ENCODE measurements at regions not wholly inside any gene's neighbourhood (a gene's known extent, or its start where the extent isn't known, plus 50 kb on each side); places are given as distances from the start of the nearest gene placed in this dataset.
A peak's percentile ranks its signal among the peaks of the same experiment; 100 is the strongest.

DNA sequence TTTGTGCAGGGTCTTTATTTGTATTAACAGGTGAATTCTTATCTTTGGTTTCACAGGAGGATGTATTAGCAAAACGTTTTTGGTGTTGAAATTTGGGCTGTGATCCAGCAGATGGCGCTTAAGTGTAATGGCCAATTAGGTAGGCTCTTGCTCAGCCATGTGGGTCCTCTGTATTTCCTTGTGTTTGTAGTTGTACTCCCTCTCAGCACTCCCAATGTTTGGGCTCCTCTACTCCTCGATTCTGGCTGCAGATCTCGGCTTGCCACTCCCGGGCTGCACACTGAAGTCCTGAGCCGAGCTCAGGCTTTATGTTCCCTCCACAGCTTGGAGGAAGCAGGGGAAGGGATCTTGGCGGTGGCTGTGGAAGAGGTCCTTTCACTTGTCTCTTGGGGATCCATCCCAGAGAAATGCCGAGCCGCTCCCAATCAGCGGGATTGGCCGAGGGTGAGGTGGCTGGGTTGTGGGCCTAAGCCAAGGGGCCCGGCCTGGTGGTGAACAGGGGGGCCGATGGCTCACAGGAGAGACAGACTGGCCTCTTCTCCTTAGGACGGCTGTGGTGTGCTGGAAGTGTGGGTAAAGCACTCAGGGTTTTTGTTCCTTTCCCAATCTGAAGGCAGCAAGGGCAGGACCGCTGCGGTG is 133.7 kb downstream of the AEBP2 start:
- peak in 1 of 4 experiments; percentile 12 for DNase-seq (ENCODE audit: low read depth in 4 of 4, low spot score in 1 of 4)

DNA sequence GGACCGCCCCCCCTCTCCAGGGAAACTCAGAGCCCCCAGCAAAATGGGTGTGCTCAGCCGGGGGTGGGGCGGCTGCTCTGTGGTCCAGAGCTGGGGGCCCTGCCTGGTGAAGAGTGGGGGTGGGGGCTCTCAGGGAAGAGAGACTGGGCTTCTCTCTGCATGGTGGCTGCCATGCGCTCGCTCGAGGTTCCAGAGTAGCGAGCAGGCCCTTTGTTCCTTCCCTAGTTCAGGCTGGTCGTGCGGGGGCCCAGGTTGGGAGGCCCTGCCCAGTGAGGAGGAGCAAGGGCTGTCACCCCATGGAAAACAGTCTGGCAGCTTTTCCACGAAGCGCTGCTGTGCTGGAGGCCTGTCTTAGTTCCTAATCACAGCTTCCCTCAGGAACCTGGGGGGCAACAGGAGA is 134.6 kb downstream of the AEBP2 start:
- DNase-seq (ENCODE audit: low read depth in 4 of 4, low spot score in 1 of 4): no peak

GRCh38 chr12:19574601-19575000 is 135.3 kb downstream of the AEBP2 start:
- DNase-seq (ENCODE audit: low read depth in 4 of 4, low spot score in 1 of 4): no peak

DNA sequence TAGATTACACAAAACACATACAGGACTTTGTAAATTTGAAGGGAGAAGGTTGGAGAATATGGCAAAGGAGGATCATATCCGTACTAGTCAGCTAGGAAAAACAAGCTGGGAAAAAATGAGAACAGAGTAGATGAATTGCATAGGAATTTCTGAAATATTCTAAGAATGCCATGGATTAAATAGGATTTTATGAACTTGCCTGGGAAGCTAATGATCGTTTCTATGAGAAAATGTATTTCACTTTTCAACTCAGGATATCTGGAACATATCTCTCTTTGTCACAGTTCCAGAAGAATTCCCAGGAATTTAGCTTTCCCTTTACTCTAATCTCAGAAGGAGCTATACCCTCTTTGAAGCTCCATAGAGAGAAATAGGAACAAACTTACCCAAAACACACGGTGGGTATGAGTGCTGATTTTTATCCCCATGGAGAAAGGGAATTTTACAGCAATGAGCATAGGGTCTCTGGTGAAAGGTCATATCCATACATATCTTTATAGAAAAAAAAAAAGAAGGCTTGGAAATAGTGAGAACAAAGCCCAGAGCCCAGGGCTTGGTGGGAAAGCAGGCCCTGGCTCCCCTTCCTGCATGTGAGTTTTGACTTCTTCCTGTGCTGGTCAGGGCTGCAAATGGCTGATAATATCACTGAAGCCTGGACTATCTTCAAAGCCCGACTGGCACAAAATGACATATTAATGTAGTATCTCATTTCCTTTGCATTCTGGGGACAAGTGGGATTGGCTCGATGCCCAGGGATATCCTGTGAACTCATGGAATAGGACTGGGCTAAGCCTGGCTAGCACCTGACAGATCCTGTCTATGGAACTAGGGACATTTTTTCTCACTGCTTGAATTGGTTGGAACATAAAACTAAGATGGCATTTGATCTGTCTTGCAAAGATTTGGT is 136.3 kb downstream of the AEBP2 start:
- DNase-seq (ENCODE audit: low read depth in 4 of 4, low spot score in 1 of 4): no peak

DNA sequence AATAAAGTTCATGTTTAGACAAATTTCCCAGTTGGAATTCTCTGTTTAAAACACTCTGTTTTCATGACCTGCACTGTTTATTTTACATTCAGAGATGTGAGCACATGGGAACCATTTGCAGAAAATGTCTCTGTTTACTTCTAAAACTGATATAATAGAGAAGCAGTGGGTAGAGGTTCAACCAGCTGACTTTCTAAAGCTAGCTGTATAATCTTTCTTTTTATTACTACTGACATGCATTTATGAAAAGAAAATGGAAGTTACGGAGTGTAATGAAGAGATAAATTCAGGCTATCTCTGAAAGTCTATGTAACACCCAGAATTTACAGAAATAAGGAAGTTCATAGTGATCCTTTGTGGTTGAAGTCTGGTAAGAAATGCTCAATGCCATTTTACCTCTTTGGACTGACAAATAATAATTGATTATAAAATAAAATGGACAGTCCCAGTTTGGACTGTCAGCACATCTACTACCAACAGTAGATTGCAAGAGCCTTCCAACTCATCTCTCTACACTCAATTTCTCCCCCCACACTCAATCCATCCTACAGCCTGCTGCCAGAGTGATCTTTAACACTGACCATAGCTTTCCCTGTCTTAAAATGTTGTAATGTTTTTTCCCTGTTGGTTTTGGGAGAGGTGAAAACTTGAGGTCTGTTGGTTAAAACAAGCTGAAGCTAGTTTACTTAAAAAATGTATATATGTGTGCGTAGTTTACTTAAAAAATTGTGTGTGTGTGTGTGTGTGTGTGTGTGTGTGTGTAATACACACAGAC is 137.4 kb downstream of the AEBP2 start:
- no peak for DNase-seq (ENCODE audit: low read depth in 4 of 4, low spot score in 1 of 4)

GRCh38 chr12:19577281-19577530 is 137.9 kb downstream of the AEBP2 start:
- DNase-seq (ENCODE audit: low read depth in 4 of 4, low spot score in 1 of 4): no peak

- DNase-seq (ENCODE audit: low read depth in 4 of 4, low spot score in 1 of 4): no peak
These were observed 145.4 kb downstream of the AEBP2 start for GRCh38 chr12:19584732-19585131.

DNA sequence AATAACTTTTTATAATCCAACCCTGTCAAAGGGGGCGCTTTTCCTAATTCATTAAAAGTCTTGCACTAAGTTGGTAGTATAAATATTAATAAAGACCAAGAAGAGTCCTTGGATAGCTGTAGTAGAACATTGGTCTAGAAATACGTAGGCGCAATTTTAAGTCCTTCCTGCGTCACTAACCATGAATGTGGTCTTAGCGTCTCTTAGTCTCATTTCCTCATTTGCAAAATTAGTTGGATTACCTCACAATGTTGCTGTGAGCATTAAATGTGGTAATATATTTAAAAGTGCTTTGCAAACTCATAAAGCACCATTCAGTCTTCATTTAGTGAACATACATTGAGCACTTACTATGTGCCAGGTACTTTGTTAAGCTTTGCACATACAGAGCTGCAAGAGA is 149.7 kb downstream of the AEBP2 start:
- DNase-seq (ENCODE audit: low read depth in 4 of 4, low spot score in 1 of 4): no peak

DNA sequence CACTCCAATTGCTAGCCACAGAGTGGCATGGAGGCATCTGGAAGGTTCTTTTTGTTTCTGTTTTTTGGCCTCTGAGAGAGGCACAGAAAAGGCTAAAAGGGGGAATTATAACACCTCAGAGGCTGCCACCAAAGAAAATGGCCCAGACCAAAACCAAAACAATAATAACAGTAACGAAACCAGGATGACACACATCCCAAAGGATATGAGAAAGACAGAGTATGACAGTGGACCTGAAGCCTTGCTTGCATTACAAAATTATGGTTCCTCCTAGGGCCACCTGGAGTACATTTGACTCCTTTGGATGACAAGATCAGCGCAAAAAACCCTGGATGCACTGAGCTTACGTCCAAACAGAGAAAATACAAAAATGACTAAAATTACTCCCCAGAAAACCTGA is 152.7 kb downstream of the AEBP2 start:
- no peak for DNase-seq (ENCODE audit: low read depth in 4 of 4, low spot score in 1 of 4)

- DNase-seq (ENCODE audit: low read depth in 4 of 4, low spot score in 1 of 4): no peak
These were observed 157.3 kb downstream of the AEBP2 start for GRCh38 chr12:19596434-19597166.

GRCh38 chr12:19597167-19598026 is 158.1 kb downstream of the AEBP2 start:
- no peak for DNase-seq (ENCODE audit: low read depth in 4 of 4, low spot score in 1 of 4)

GRCh38 chr12:19605720-19606119 is 166.4 kb downstream of the AEBP2 start:
- DNase-seq (ENCODE audit: low read depth in 4 of 4, low spot score in 1 of 4): no peak

GRCh38 chr12:19608039-19608438 is 168.7 kb downstream of the AEBP2 start:
- DNase-seq (ENCODE audit: low read depth in 4 of 4, low spot score in 1 of 4): no peak

DNA sequence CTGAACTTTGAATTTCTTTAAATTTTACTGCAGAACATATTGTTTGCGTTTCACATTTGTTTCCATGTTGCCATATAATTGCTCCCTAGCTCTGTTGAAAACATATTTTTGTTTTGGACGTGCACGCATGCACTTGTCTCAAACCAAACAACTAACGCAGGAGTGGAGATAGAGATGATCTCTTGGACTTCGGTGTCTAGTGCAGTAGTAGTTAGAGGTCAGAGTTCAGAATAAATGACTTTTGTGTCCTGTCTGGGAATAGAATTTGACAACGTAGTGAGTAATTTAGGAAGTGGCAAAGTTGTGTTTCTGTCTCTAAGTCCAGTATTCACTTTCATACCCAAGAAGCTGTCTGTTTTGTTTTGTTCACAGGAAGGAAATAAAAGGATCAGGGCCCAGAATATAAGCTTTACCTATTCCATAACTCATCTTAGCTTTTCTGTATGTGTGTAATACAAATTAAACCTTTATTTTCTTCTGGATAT is 173.8 kb downstream of the AEBP2 start:
- DNase-seq (ENCODE audit: low read depth in 4 of 4, low spot score in 1 of 4): no peak

DNA sequence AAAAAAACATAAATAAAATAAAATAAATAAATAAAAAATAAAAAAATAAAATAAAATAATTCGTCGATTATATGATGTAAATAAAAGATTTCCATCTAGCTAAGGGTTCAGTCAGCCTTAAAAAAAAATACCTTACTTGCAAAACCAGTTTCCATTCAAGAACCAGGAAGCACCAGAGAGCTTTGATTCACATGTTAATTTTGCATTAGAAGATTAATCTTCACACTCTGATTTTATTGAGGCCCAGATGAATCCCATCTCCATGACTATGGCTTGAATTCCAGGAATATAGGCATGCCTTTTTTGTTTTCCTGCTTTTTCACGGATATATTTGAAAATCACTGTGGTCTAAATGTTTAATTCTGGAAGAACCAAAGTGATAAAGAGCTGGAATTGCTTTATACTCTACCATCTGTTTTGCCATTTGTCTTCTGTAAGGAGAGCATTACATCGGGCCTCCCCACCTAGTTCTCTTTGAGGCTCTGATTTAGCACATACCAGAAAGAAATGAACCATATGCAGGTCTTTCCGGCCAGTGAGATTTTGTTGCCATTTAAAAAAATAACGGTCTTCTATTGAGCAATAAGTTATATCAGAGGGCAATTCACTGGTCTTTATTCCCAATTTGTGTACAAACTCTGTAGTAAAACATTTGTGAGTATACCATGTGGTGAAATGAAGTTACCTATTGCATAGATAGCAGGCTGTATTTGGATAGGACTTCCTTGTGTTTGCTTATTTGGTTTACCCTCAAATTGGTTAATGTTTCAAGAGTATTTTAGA is 175.5 kb downstream of the AEBP2 start:
- DNase-seq (ENCODE audit: low read depth in 4 of 4, low spot score in 1 of 4): no peak

DNA sequence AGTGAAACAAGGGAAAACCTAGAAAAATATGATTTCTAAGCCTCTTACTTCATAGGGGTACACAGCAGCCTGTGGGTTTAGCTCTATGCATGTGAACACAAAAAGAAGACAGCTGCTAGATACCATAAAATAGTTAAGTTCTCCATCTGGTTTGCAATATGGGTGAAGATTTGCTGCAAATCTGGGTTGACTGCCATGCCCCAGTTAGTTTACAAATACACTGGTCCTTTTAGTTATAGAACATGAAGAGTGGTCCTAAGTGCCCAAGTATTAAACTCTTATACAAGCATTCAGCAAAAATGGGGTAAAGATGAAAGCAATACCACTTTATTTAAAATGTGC is 176.1 kb downstream of the AEBP2 start:
- no peak for DNase-seq (ENCODE audit: low read depth in 4 of 4, low spot score in 1 of 4)

DNA sequence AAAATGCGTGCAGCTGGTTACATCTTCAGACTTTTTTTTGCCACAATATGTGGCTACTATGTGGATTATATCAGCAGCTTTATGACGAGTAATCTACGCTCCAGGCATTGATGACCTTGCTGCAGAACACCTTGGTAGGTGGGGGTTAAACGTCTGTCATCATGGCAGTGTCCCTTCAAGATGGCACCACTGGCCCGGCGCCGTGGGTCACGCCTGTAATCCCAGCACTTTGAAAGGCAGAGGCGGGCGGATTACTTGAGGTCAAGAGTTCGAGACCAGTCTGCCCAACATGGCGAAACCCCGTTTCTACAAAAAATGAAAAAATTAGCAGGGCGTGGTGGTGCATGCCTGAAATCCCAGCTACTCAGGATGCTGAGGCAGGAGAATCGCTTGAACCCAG is 177.5 kb downstream of the AEBP2 start:
- DNase-seq (ENCODE audit: low read depth in 4 of 4, low spot score in 1 of 4): no peak

GRCh38 chr12:19620222-19620621 is 180.9 kb downstream of the AEBP2 start:
- no peak for DNase-seq (ENCODE audit: low read depth in 4 of 4, low spot score in 1 of 4)

DNA sequence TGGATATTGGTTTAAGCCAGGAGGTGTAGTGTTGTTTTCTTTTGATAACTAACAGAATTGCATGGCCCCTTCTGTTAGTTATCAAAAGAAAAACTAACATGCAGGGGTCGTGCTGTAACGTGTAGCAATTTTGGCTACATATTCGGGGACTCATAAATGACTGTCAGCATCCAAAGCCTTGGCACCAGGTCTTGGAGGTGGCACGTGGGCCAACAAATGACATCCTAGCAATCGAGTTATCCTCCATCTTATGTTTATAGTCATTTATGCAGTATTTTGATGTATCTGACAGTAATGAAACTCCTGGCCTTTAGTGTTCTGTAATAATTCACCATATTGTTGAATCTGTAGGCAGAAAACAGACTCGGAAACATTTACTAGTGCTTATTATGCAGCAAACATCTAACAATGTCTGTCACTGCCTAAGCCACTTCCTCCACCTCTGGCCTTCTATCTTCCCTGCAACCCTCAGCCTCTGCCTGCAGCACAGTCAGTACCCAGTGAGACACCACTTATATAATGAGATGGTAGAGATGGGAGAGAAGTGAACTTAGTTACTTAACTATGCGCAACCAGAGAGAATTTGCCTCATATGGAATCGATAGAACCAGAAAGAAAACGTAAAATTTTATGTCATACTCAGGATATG is 184.6 kb downstream of the AEBP2 start:
- no peak for DNase-seq (ENCODE audit: low read depth in 4 of 4, low spot score in 1 of 4)

All from stimulated activated CD4-positive, alpha-beta T cell treated with anti-CD3 and anti-CD28 coated beads, Interleukin-1b, Interleukin-23, amount 100 ng/mL, for 24 hours (primary cell).